ENCODE measurements at regions not wholly inside any gene's neighbourhood (a gene's known extent, or its start where the extent isn't known, plus 50 kb on each side); places are given as distances from the start of the nearest gene placed in this dataset.

DNA sequence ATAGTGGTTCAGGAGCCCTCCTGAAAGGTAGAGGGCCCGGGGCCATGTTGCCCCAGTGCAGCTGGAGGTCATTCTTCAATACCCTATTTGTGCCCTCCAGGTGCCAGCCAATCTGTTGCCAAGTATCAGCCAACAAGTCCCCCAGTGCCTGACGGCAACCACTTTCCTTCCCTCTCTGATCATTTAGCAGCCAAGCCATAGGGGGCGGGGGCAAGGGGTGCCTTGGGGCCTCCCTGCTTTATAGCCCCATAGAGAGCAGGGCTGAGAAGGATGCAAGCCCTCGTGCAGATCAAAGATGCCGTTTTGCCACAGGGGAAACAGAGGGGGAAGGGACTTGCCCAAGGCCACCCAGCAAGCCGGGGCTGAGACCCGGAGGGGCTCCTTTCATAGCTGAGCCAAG lies 149.0 kb upstream of the CHST15 start:
- TF ChIP-seq, protein P1, sequence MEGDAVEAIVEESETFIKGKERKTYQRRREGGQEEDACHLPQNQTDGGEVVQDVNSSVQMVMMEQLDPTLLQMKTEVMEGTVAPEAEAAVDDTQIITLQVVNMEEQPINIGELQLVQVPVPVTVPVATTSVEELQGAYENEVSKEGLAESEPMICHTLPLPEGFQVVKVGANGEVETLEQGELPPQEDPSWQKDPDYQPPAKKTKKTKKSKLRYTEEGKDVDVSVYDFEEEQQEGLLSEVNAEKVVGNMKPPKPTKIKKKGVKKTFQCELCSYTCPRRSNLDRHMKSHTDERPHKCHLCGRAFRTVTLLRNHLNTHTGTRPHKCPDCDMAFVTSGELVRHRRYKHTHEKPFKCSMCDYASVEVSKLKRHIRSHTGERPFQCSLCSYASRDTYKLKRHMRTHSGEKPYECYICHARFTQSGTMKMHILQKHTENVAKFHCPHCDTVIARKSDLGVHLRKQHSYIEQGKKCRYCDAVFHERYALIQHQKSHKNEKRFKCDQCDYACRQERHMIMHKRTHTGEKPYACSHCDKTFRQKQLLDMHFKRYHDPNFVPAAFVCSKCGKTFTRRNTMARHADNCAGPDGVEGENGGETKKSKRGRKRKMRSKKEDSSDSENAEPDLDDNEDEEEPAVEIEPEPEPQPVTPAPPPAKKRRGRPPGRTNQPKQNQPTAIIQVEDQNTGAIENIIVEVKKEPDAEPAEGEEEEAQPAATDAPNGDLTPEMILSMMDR (IDR thresholded peaks at IDR 0.05), result no peak
- TF ChIP-seq POLR2A (IDR thresholded peaks at IDR 0.05), result no peak

Measured in Peyer's patch (tissue), 4 donors.